ENCODE measurements at regions not wholly inside any gene's neighbourhood (a gene's known extent, or its start where the extent isn't known, plus 50 kb on each side); places are given as distances from the start of the nearest gene placed in this dataset.
"Not testable (repeated sequence)": the region's sequence is repeated elsewhere in the genome, so short reads cannot be mapped to it uniquely, and the experiment has no call there.

DNA sequence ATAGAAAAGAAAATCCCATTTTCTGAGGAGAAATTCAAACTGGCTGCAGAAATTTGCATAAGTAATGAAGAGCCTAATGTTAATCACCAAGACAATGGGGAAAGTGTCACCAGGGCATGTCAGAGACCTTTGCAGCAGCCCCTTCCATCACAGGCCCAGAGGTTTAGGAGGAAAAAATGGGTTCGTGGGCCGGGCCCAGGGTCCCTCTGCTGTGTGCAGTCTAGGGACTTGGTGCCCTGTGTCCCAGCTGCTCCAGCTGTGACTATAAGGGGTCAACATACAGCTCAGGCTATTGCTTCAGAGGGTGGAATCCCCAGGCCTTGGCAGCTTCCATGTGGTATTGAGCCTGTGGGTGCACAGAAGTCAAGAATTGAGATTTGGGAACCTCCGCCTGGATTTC, 103.6 kb upstream of the FAM47C start:
- not testable (repeated sequence) for TF ChIP-seq POLR2AphosphoS5, POLR2A (IDR thresholded peaks at IDR 0.05)
- TF ChIP-seq, protein P1, sequence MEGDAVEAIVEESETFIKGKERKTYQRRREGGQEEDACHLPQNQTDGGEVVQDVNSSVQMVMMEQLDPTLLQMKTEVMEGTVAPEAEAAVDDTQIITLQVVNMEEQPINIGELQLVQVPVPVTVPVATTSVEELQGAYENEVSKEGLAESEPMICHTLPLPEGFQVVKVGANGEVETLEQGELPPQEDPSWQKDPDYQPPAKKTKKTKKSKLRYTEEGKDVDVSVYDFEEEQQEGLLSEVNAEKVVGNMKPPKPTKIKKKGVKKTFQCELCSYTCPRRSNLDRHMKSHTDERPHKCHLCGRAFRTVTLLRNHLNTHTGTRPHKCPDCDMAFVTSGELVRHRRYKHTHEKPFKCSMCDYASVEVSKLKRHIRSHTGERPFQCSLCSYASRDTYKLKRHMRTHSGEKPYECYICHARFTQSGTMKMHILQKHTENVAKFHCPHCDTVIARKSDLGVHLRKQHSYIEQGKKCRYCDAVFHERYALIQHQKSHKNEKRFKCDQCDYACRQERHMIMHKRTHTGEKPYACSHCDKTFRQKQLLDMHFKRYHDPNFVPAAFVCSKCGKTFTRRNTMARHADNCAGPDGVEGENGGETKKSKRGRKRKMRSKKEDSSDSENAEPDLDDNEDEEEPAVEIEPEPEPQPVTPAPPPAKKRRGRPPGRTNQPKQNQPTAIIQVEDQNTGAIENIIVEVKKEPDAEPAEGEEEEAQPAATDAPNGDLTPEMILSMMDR (IDR thresholded peaks at IDR 0.05 in 8 of 11, conservative IDR thresholded peaks at IDR 0.05 in 3 of 11) = not testable (repeated sequence)
